Right lobe of liver (tissue), 6 donors: ENCODE measurements at regions not wholly inside any gene's neighbourhood (a gene's known extent, or its start where the extent isn't known, plus 50 kb on each side); places are given as distances from the start of the nearest gene placed in this dataset.

Source experiments
- ATAC-seq, 4 donors: fragments of 200-7000 bp; cut with Tn5 transposase; one replicate each; pipeline ENCODE4 v1.9.1; 2020; ENCODE audit warnings: mild to moderate bottlenecking in 4 of 4, moderate library complexity in 4 of 4
- DNase-seq, 3 donors: peaks; one replicate each; pipeline ENCODE4 v3.0.0-alpha.2; 2020
- H3K27ac ChIP-seq, 3 donors: fragments of 200-600 bp; one replicate each; pipeline ENCODE4 v1.8.0; 2022
- H3K27me3 ChIP-seq, 2 donors: fragments of 200-600 bp; one replicate each; pipeline ENCODE4 v1.8.0; 2022
- H3K36me3 ChIP-seq, 4 donors: fragments of 200-600 bp; sonication (generic) in 1 of 4; one replicate each; pipeline versions ENCODE4 v1.5.1 to v1.8.0; 2017 to 2022; ENCODE audit warnings: control low read depth in 1 of 4
- H3K4me1 ChIP-seq, 4 donors: fragments of 200-600 bp; sonication (generic) in 1 of 4; one replicate each; pipeline versions ENCODE4 v1.5.1 to v1.8.0; 2017 to 2022; ENCODE audit warnings: control low read depth in 1 of 4
- H3K4me3 ChIP-seq, 3 donors: fragments of 200-600 bp; one replicate each; pipeline ENCODE4 v1.8.0; 2022
- H3K9me3 ChIP-seq, 4 donors: fragments of 200-600 bp; sonication (generic) in 1 of 4; one replicate each; pipeline versions ENCODE4 v1.5.1 to v1.8.0; 2017 to 2022; ENCODE audit warnings: control low read depth in 1 of 4
- POLR2A ChIP-seq: fragments of 450-650 bp; IDR thresholded peaks from one replicate; pipeline ENCODE4 v1.6.1; 2017; ENCODE audit warnings: antibody characterized with exemption, mild to moderate bottlenecking
- WGBS: methylation state at CpG from one replicate; pipeline ENCODE4 v1.1.6; 2018; ENCODE audit warnings: low coverage, low lambda C conversion rate; ENCODE audit not compliant: insufficient coverage; ENCODE audit errors: missing lambda C conversion rate; 5-methylcytosine and 5-hydroxymethylcytosine counted together
- intact Hi-C, 2 donors: fragments of 100-400 bp; cut with DNase I; formaldehyde crosslinking; loops; one replicate each; pipeline versions ENCODE4 v1.11.2 to v1.14.1; 2022
- TF ChIP-seq, protein P1 (sequence below), 4 donors: fragments of 200-600 bp in 3 of 4; fragments of 450-650 bp in 1 of 4; IDR thresholded peaks; one replicate each; pipeline versions ENCODE4 v1.5.1 to v1.8.0; 2016 to 2022; ENCODE audit warnings: antibody characterized with exemption in 4 of 4, mild to moderate bottlenecking in 2 of 4
- donor health status: DM: no; HTN: yes; CAD: no.
- donor health status: DM: no; HTN: no; CAD: no.
- donor health status: DM: no; HTN: no; CAD: no.
- donor health status: DM: no; HTN: yes; CAD: no.
- donor health status: DM: no; HTN: yes; CAD: no.

DNA sequence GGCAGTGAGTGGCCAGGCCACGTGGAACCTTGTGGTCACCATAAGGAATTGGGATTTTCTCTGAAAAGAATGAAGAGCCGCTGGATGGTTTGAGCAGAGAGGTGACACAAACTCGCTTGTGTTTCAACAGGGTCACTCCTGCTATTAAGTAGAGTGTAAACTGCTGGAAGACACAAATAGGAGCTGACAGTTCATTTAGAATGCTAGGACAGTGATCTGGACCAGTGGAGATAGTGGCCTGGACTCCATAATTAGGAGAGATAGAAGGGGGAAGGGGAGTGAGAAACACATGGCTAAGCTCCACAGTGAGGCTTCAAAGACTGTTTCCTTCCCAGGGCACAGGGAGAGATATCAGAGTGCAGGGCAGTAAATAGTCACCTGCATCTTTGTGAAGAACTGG lies 381.1 kb upstream of the ST6GAL2 start:
- Histone ChIP-seq H3K36me3 (no peaks in the 10 kb centered on the region), H3K4me3 (no peak overlapping the region), H3K9me3 (no peaks in the 10 kb centered on the region), H3K4me1 (no peaks in the 10 kb centered on the region), H3K27me3 (no peaks in the 10 kb centered on the region), H3K27ac (no peak overlapping the region)
- WGBS, result 37% methylated on average over 3 of the region's 3 CpGs
- DNase-seq, result no peak
- intact Hi-C loops, result no loop called here
- no peak for ATAC-seq
- TF ChIP-seq POLR2A, result no peak
- TF ChIP-seq, protein P1, sequence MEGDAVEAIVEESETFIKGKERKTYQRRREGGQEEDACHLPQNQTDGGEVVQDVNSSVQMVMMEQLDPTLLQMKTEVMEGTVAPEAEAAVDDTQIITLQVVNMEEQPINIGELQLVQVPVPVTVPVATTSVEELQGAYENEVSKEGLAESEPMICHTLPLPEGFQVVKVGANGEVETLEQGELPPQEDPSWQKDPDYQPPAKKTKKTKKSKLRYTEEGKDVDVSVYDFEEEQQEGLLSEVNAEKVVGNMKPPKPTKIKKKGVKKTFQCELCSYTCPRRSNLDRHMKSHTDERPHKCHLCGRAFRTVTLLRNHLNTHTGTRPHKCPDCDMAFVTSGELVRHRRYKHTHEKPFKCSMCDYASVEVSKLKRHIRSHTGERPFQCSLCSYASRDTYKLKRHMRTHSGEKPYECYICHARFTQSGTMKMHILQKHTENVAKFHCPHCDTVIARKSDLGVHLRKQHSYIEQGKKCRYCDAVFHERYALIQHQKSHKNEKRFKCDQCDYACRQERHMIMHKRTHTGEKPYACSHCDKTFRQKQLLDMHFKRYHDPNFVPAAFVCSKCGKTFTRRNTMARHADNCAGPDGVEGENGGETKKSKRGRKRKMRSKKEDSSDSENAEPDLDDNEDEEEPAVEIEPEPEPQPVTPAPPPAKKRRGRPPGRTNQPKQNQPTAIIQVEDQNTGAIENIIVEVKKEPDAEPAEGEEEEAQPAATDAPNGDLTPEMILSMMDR (IDR thresholded peaks at IDR 0.05), result no peak

DNA sequence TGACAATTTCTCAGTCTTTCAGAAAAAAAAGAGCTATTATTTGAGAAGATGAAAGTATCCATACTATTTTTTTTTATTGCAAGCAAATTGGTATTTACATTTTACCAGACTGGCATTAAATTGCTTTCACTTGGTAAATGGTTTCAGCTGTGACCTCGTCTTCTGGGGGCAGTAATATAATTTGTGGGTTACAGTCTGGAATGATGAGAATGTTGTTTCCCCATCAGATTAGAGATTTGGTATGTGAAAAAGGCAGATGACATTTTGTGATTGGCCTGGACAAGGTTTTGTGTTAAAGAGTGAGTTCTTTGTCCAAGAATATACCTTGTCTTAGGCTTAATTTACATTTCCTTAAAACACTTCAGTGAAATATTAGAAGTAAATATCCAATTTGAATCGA lies 390.1 kb upstream of the ST6GAL2 start:
- TF ChIP-seq POLR2A, result no peak
- intact Hi-C loops, result no loop called here
- Histone ChIP-seq H3K27me3 (no peaks in the 10 kb centered on the region), H3K9me3 (no peaks in the 10 kb centered on the region), H3K36me3 (no peaks in the 10 kb centered on the region), H3K4me3 (no peak overlapping the region), H3K4me1 (no peaks in the 10 kb centered on the region), H3K27ac (no peak overlapping the region)
- no peak for DNase-seq
- no peak for ATAC-seq
- WGBS, result 28% methylated on average over 2 of the region's 2 CpGs

DNA sequence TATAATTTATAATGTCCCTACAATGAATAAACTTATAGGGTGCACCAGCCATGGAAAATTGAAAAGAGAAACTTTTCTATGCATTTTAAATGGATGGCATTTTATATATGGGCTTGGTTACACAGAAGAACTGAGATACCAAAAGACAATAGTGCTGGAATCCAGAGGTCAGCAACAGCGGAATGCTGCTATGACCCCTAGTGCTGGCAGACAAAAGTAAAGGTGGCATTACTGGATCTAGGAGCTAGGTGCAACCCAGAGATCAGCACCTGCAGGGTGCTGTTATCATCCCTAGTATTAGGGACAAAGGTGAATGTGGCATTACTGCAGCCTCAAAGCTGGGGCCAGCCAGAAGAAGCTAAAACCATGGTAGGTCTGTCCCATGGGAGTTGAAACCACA lies 392.7 kb upstream of the ST6GAL2 start:
- DNase-seq (no peak), ATAC-seq (no peak)
- Histone ChIP-seq H3K27ac (no peak overlapping the region), H3K4me3 (no peak overlapping the region), H3K9me3 (no peaks in the 10 kb centered on the region), H3K27me3 (no peaks in the 10 kb centered on the region), H3K4me1 (no peaks in the 10 kb centered on the region), H3K36me3 (no peaks in the 10 kb centered on the region)
- 14% methylated on average over 1 of the region's 1 CpG for WGBS
- intact Hi-C loops, result no loop called here
- no peak for TF ChIP-seq POLR2A
- TF ChIP-seq, protein P1 (IDR thresholded peaks at IDR 0.05), result no peak

DNA sequence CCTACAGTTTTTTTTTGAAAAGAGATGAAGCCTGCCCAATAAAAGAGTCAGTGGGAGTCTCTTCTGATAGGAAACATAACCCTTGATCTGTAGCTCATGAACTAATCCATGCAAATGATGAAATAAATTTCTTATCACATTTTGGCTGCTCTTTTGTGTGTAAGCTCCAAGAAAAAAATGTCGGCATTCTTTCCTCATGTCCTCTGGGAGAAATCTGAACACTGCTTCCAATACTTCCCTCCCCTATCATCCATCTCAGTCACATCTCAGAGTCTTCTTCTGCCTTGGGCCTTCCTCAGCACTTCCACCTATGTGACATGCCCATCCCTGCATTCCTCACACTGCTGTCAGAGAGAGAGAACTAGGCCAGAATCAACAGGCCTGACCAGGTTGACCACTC lies 395.7 kb upstream of the ST6GAL2 start:
- H3K4me3 ChIP-seq, result no peak overlapping the region
- no peak for TF ChIP-seq POLR2A
- TF ChIP-seq, protein P1 (IDR thresholded peaks at IDR 0.05), result no peak
- no peaks in the 10 kb centered on the region for H3K27me3 ChIP-seq
- intact Hi-C loops, result no loop called here
- WGBS, result 18% methylated on average over 1 of the region's 1 CpG
- no peak overlapping the region for H3K27ac ChIP-seq
- no peaks in the 10 kb centered on the region for H3K36me3 ChIP-seq
- no peaks in the 10 kb centered on the region for H3K9me3 ChIP-seq
- no peak for ATAC-seq
- H3K4me1 ChIP-seq, result no peaks in the 10 kb centered on the region
- no peak for DNase-seq

DNA sequence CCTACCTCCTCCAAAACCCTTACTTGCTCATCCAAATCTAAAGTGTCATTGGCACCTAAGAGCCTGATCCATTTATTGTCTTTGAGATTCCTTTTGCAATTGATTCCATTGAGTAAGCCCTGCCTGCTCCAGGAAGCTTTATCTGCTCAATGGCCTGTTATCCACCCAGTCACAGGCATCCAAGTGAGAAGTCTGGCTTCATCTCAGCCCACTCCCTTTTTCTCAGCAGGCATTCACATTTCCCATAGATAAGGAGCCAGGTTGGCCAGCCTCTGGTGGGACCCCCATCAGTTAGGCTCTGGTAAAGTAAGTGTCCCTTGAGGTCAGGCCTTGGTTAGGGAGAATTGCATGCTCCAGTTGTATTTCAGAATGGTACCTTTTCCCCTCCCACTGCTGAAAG lies 396.2 kb upstream of the ST6GAL2 start:
- ATAC-seq (no peak), DNase-seq (no peak)
- H3K4me3 ChIP-seq, result no peak overlapping the region
- no peak for TF ChIP-seq POLR2A
- TF ChIP-seq, protein P1 (IDR thresholded peaks at IDR 0.05), result no peak
- no peaks in the 10 kb centered on the region for H3K4me1 ChIP-seq
- intact Hi-C loops, result no loop called here
- no peaks in the 10 kb centered on the region for H3K27me3 ChIP-seq
- no peaks in the 10 kb centered on the region for H3K36me3 ChIP-seq
- H3K9me3 ChIP-seq, result no peaks in the 10 kb centered on the region
- no peak overlapping the region for H3K27ac ChIP-seq
